Transverse colon (tissue), 4 donors: ENCODE measurements at regions not wholly inside any gene's neighbourhood (a gene's known extent, or its start where the extent isn't known, plus 50 kb on each side); places are given as distances from the start of the nearest gene placed in this dataset.
A peak's percentile ranks its signal among the peaks of the same experiment; 100 is the strongest.

ENCODE experiments used
- DNase-seq: peaks from one replicate; pipeline ENCODE4 v3.0.0-alpha.2; 2019
- H3K27ac ChIP-seq, 4 donors: fragments of 200-600 bp; sonication (generic); 2 replicates each; pipeline ENCODE4 v1.5.1; 2016 to 2018; ENCODE audit warnings: inconsistent platforms in 4 of 4
- H3K27me3 ChIP-seq: fragments of 200-600 bp; sonication (generic); 2 replicates; pipeline ENCODE4 v1.5.1; 2017; ENCODE audit warnings: inconsistent platforms
- H3K36me3 ChIP-seq, 4 donors: fragments of 200-600 bp; sonication (generic); 2 replicates each; pipeline ENCODE4 v1.5.1; 2017 to 2019; ENCODE audit warnings: inconsistent platforms in 4 of 4
- H3K4me1 ChIP-seq, 4 donors: fragments of 200-600 bp; sonication (generic); 2 replicates each; pipeline ENCODE4 v1.5.1; 2017 to 2020; ENCODE audit warnings: inconsistent platforms in 4 of 4
- H3K4me3 ChIP-seq, 4 donors: fragments of 200-600 bp; sonication (generic); 1 replicate in 1 of 4; 2 replicates in 3 of 4; pipeline versions ENCODE4 v1.5.1 to v1.6.1; 2017 to 2019; ENCODE audit warnings: inconsistent platforms in 4 of 4
- H3K9me3 ChIP-seq, 2 donors: fragments of 200-600 bp; sonication (generic); 2 replicates each; pipeline ENCODE4 v1.5.1; 2017 to 2019; ENCODE audit warnings: inconsistent platforms in 2 of 2
- EP300 ChIP-seq: sonication (generic); formaldehyde crosslinking; IDR thresholded peaks from one replicate; pipeline ENCODE4 v1.6.1; 2017; ENCODE audit warnings: antibody characterized with exemption, low read depth
- POLR2A ChIP-seq: fragments of 450-650 bp; IDR thresholded peaks from one replicate; pipeline ENCODE4 v1.6.1; 2016; ENCODE audit warnings: antibody characterized with exemption, mild to moderate bottlenecking, moderate library complexity
- POLR2AphosphoS5 ChIP-seq, 3 donors: sonication (generic); formaldehyde crosslinking; IDR thresholded peaks; one replicate each; pipeline ENCODE4 v1.6.1; 2016; ENCODE audit warnings: antibody characterized with exemption in 3 of 3
- WGBS, 2 donors: methylation state at CpG; one replicate each; pipeline ENCODE4 v1.1.5; 2018; ENCODE audit warnings: low coverage in 1 of 2; 5-methylcytosine and 5-hydroxymethylcytosine counted together
- in situ Hi-C, 4 donors: fragments of 200-750 bp; cut with MboI; loops; one replicate each; pipeline versions ENCODE4 v1.15.0 to v1.15.1; 2017; ENCODE audit warnings: low sequenced_read_pairs in 3 of 4, low pct_ligation_motif_present in 1 of 4, low pct_unique_long_range_greater_than_20kb in 1 of 4
- intact Hi-C: fragments of 100-400 bp; cut with DNase I; formaldehyde crosslinking; loops from one replicate; pipeline ENCODE4 v1.15.1; 2023; ENCODE audit warnings: low total_unique reads
- TF ChIP-seq, protein P1 (sequence below), 5 experiments: fragments of 200-600 bp in 3 of 5; fragments of 450-650 bp in 2 of 5; sonication (generic) in 3 of 5; IDR thresholded peaks; 1 replicate in 2 of 5; 2 replicates in 3 of 5; pipeline ENCODE4 v1.5.1; 2016 to 2017; ENCODE audit warnings: antibody characterized with exemption in 5 of 5, inconsistent platforms in 3 of 5, mild to moderate bottlenecking in 2 of 5, moderate library complexity in 1 of 5

DNA sequence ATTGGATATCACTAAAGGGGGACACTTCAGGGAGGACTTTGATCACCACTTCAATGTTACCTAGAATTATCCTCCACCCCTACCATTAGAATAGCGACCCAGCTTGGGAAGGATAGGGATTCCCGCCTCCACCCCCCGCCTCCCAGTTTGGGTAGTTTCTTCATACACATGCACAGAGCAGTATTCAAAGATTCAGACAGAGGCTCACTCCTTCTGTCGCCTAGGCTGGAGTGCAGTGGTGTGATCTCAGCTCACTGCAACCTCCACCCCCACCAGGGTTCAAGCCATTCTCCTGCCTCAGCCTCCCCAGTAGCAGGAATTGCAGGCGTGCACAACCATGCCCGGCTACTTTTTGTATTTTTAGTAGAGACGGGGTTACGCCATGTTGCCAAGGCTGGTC, 1166.1 kb downstream of the TYW1 start:
- in situ Hi-C loops (no loop called here), intact Hi-C loops (no loop called here)
- no peaks in the 10 kb centered on the region for H3K4me1 ChIP-seq
- no peaks in the 10 kb centered on the region for H3K36me3 ChIP-seq
- H3K9me3 ChIP-seq: no peaks in the 10 kb centered on the region
- WGBS, 2 donors: 79 to 93% methylated on average over 3 to 8 of the region's 8 CpGs
- no peaks in the 10 kb centered on the region for H3K27me3 ChIP-seq
- DNase-seq: no peak
- TF ChIP-seq, protein P1, sequence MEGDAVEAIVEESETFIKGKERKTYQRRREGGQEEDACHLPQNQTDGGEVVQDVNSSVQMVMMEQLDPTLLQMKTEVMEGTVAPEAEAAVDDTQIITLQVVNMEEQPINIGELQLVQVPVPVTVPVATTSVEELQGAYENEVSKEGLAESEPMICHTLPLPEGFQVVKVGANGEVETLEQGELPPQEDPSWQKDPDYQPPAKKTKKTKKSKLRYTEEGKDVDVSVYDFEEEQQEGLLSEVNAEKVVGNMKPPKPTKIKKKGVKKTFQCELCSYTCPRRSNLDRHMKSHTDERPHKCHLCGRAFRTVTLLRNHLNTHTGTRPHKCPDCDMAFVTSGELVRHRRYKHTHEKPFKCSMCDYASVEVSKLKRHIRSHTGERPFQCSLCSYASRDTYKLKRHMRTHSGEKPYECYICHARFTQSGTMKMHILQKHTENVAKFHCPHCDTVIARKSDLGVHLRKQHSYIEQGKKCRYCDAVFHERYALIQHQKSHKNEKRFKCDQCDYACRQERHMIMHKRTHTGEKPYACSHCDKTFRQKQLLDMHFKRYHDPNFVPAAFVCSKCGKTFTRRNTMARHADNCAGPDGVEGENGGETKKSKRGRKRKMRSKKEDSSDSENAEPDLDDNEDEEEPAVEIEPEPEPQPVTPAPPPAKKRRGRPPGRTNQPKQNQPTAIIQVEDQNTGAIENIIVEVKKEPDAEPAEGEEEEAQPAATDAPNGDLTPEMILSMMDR (IDR thresholded peaks at IDR 0.05): no peak
- no peak overlapping the region for H3K4me3 ChIP-seq
- no peak overlapping the region for H3K27ac ChIP-seq

DNA sequence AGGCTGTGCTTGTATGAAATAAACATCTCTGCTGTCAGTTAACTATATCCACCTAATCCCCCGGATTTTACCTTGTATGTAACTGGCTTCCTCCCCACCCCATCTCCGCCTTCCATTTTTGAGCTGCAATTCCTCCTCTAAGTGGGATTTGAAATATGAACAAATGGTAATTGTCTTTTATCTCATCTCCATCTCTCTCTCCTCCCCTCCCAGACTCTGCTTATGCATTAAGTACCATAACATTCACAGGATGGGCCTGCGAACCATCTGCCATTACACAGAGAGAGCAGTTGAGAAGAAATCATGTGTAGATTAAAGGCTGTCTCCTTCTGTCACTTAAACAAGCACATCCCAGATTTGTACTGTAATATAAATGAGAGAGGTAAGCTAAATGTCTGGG, 1169.9 kb downstream of the TYW1 start:
- TF ChIP-seq POLR2A (no peak), EP300 (no peak), POLR2AphosphoS5 (IDR thresholded peaks at IDR 0.05) (no peak)
- TF ChIP-seq, protein P1 (IDR thresholded peaks at IDR 0.05): no peak
- H3K4me1 ChIP-seq: no peaks in the 10 kb centered on the region
- intact Hi-C loops (no loop called here), in situ Hi-C loops (no loop called here)
- no peaks in the 10 kb centered on the region for H3K36me3 ChIP-seq
- no peaks in the 10 kb centered on the region for H3K27me3 ChIP-seq
- no peak for DNase-seq
- H3K27ac ChIP-seq: no peak overlapping the region
- no peaks in the 10 kb centered on the region for H3K9me3 ChIP-seq
- H3K4me3 ChIP-seq: no peak overlapping the region
- WGBS, 2 donors: 17 to 31% methylated on average over 3 of the region's 3 CpGs

DNA sequence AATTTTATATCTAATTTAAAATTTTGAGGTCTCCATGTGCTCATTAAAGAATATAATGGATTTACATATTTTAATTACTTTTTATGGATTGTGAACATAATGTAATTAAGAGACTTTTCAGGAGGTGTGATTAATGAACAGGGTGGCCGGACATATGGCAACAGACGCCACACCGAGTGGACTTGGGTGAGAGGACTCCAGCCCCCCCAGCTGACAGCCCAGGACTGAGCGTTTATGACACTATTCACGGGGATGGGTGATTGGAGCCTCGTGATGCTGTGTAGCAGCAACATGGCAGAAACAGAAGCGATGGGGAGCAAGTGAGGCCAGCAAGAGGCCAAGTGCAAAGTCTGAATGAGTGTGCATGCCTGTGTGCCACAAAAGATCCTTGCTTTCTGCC, 1176.9 kb downstream of the TYW1 start:
- in situ Hi-C loops: no loop called here
- no peaks in the 10 kb centered on the region for H3K27me3 ChIP-seq

DNA sequence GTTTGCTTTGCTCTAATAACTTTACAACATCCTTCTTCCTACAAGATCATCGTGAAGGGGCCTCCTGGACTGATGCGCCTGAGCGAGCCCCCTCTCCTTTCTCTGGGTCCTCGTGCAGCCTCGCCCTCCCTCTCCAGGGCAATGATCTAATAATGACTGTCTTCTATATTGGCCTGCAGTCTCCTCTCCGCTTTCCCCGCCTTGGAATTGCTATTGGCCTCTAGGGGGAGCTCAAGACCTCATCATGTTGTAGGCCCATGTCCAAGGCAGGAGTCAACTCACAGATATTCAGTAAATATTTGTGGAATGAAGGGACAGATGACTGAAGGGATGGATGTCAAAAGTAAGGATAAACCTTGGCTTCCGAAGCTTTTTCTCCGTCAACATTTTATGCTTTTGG, 1180.3 kb downstream of the TYW1 start:
- in situ Hi-C loops: no loop called here
- intact Hi-C loops: no loop called here
- 35 to 39% methylated on average over 5 to 9 of the region's 9 CpGs for WGBS, 2 donors
- no peaks in the 10 kb centered on the region for H3K36me3 ChIP-seq
- no peaks in the 10 kb centered on the region for H3K4me1 ChIP-seq
- no peak overlapping the region for H3K27ac ChIP-seq
- TF ChIP-seq POLR2AphosphoS5 (IDR thresholded peaks at IDR 0.05): no peak
- TF ChIP-seq, protein P1 (IDR thresholded peaks at IDR 0.05): peak in 4 of 5 experiments; percentile 28 to 42 (median 36)
- H3K4me3 ChIP-seq: no peak overlapping the region
- no peaks in the 10 kb centered on the region for H3K27me3 ChIP-seq
- H3K9me3 ChIP-seq: no peaks in the 10 kb centered on the region
- no peak for DNase-seq

More for the DNA sequence above, 1176.9 kb downstream of the TYW1 start:
- no peak overlapping the region for H3K27ac ChIP-seq
- no peak overlapping the region for H3K4me3 ChIP-seq
- DNase-seq: no peak
- TF ChIP-seq POLR2A (no peak), EP300 (no peak), POLR2AphosphoS5 (IDR thresholded peaks at IDR 0.05) (no peak)
- TF ChIP-seq, protein P1 (IDR thresholded peaks at IDR 0.05): no peak
- H3K9me3 ChIP-seq: no peaks in the 10 kb centered on the region
- 69% methylated on average over 7 of the region's 7 CpGs; no CpG with 5 or more reads in 1 of the 2 donors for WGBS, 2 donors
- H3K36me3 ChIP-seq: no peaks in the 10 kb centered on the region
- H3K4me1 ChIP-seq: no peaks in the 10 kb centered on the region
- intact Hi-C loops: no loop called here
